OCI-LY1 (cell line): ENCODE measurements at regions not wholly inside any gene's neighbourhood (a gene's known extent, or its start where the extent isn't known, plus 50 kb on each side); places are given as distances from the start of the nearest gene placed in this dataset.

ENCODE experiments used
- H2AFZ ChIP-seq: fragments of 200-600 bp; sonication (generic), shearing (Covaris generic); 2 replicates; pipeline ENCODE4 v1.6.0; 2014; ENCODE audit warnings: antibody characterized with exemption, mild to moderate bottlenecking, low read length
- H3F3A ChIP-seq: fragments of 200-600 bp; sonication (generic), shearing (Covaris generic); 2 replicates; pipeline ENCODE4 v1.6.0; 2014; ENCODE audit warnings: mild to moderate bottlenecking, antibody characterized with exemption, low read length, moderate library complexity; ENCODE audit not compliant: insufficient read depth
- H3K27ac ChIP-seq: fragments of 200-600 bp; sonication (generic); 2 replicates; pipeline ENCODE4 v1.5.1; 2014; ENCODE audit warnings: low read length, mixed run types, mild to moderate bottlenecking, low read depth; ENCODE audit not compliant: poor library complexity, severe bottlenecking
- H3K27me3 ChIP-seq: fragments of 200-600 bp; sonication (generic); 2 replicates; pipeline ENCODE4 v1.6.0; 2014; ENCODE audit warnings: antibody characterized with exemption, mild to moderate bottlenecking, low read length, moderate library complexity; ENCODE audit not compliant: insufficient read depth
- H3K36me3 ChIP-seq: fragments of 200-600 bp; sonication (generic); 2 replicates; pipeline ENCODE4 v1.6.1; 2014; ENCODE audit warnings: mild to moderate bottlenecking, antibody characterized with exemption, low read length, moderate library complexity, mixed read lengths; ENCODE audit not compliant: insufficient read depth
- H3K4me1 ChIP-seq: fragments of 200-600 bp; sonication (generic); 2 replicates; pipeline ENCODE4 v1.5.1; 2014; ENCODE audit warnings: mild to moderate bottlenecking, low read length, moderate library complexity; ENCODE audit not compliant: insufficient read depth, severe bottlenecking
- H3K4me2 ChIP-seq: fragments of 200-600 bp; sonication (generic), shearing (Covaris generic); 2 replicates; pipeline ENCODE4 v1.6.1; 2014; ENCODE audit warnings: low read length
- H3K4me3 ChIP-seq: fragments of 200-600 bp; sonication (generic); 2 replicates; pipeline ENCODE4 v1.5.1; 2014; ENCODE audit warnings: low read length, low read depth, mild to moderate bottlenecking, mixed read lengths; ENCODE audit not compliant: poor library complexity, severe bottlenecking
- H3K79me2 ChIP-seq: fragments of 200-600 bp; shearing (Covaris generic); 2 replicates; pipeline ENCODE4 v1.6.1; 2016; ENCODE audit warnings: mixed run types, low read length, mixed read lengths; ENCODE audit not compliant: insufficient read depth
- H3K9ac ChIP-seq: fragments of 200-600 bp; sonication (generic), shearing (Covaris generic); 2 replicates; pipeline ENCODE4 v1.6.1; 2014; ENCODE audit warnings: mild to moderate bottlenecking, low read length, mixed read lengths
- H3K9me2 ChIP-seq: fragments of 200-600 bp; sonication (generic), shearing (Covaris generic); 2 replicates; pipeline ENCODE4 v1.6.1; 2014; ENCODE audit warnings: low read depth, mild to moderate bottlenecking, low read length, mixed read lengths
- H3K9me3 ChIP-seq: fragments of 200-600 bp; shearing (Covaris generic); 2 replicates; pipeline ENCODE4 v1.6.1; 2014; ENCODE audit warnings: low read length, mixed read lengths
- H4K20me1 ChIP-seq: fragments of 200-600 bp; sonication (generic), shearing (Covaris generic); 2 replicates; pipeline ENCODE4 v1.6.0; 2016; ENCODE audit warnings: mild to moderate bottlenecking, low read length; ENCODE audit not compliant: insufficient read depth
- CTCF ChIP-seq: fragments of 200-600 bp; sonication (generic), shearing (Covaris generic); IDR thresholded peaks from 2 replicates; pipeline ENCODE4 v1.5.1; 2017; ENCODE audit warnings: mild to moderate bottlenecking, antibody characterized with exemption, low read length, moderate library complexity, mixed read lengths
- EZH2 ChIP-seq: fragments of 200-600 bp; sonication (generic), shearing (Covaris generic); IDR thresholded peaks from 2 replicates; pipeline ENCODE4 v1.8.0; 2017; ENCODE audit warnings: borderline replicate concordance, mixed run types, mild to moderate bottlenecking, antibody characterized with exemption, low read length, moderate library complexity, mixed read lengths

GRCh38 chr4:145248502-145248901, 68.1 kb upstream of the OTUD4 start:
- Histone ChIP-seq H3K27me3 (no peaks in the 10 kb centered on the region), H3F3A (no peaks in the 10 kb centered on the region), H3K4me3 (no peak overlapping the region), H4K20me1 (no peaks in the 10 kb centered on the region), H2AFZ (no peak overlapping the region), H3K4me1 (peaks cover 4% of the 10 kb centered on the region), H3K9me2 (no peaks in the 10 kb centered on the region), H3K79me2 (no peaks in the 10 kb centered on the region), H3K9ac (no peak overlapping the region), H3K36me3 (peaks cover 2% of the 10 kb centered on the region; the same call in 1 of the 2 replicates), H3K4me2 (no peak overlapping the region), H3K27ac (no peak overlapping the region), H3K9me3 (0 out of 2 replicates have a peak, but pooled peaks cover 6% of the 10 kb centered on the region)
- TF ChIP-seq EZH2, result no peak
- no peak for TF ChIP-seq CTCF

- peak overlapping the region; percentile 39; the same call in 1 of the 2 replicates for H3K9ac ChIP-seq
- H3F3A ChIP-seq, result no peaks in the 10 kb centered on the region
- no peaks in the 10 kb centered on the region for H4K20me1 ChIP-seq
- H3K27me3 ChIP-seq, result no peaks in the 10 kb centered on the region
- no peak overlapping the region for H3K4me3 ChIP-seq
- no peaks in the 10 kb centered on the region for H3K36me3 ChIP-seq
- no peaks in the 10 kb centered on the region for H3K79me2 ChIP-seq
- no peaks in the 10 kb centered on the region for H3K9me3 ChIP-seq
- TF ChIP-seq EZH2 (no peak), CTCF (peak; percentile 97)
- no peaks in the 10 kb centered on the region for H3K9me2 ChIP-seq
- peaks cover 29% of the 10 kb centered on the region for H3K4me1 ChIP-seq
- H3K4me2 ChIP-seq, result peak overlapping the region; percentile 34; the same call in 1 of the 2 replicates
- H2AFZ ChIP-seq, result peak overlapping the region; percentile 85; the same call in 1 of the 2 replicates
- peak overlapping the region; percentile 27 for H3K27ac ChIP-seq
Measured at GRCh38 chr4:145234091-145234706, 53.8 kb upstream of the OTUD4 start.

- Histone ChIP-seq H4K20me1 (no peaks in the 10 kb centered on the region), H3K27me3 (no peaks in the 10 kb centered on the region), H3K36me3 (no peaks in the 10 kb centered on the region), H3K79me2 (no peaks in the 10 kb centered on the region), H3K9ac (no peak overlapping the region), H3K4me1 (peaks cover 29% of the 10 kb centered on the region), H3K9me2 (no peaks in the 10 kb centered on the region), H2AFZ (no peak overlapping the region), H3F3A (no peaks in the 10 kb centered on the region), H3K4me3 (no peak overlapping the region), H3K4me2 (no peak overlapping the region), H3K27ac (no peak overlapping the region), H3K9me3 (0 out of 2 replicates have a peak, but pooled peaks cover 4% of the 10 kb centered on the region)
- TF ChIP-seq EZH2, result no peak
- no peak for TF ChIP-seq CTCF
Measured at GRCh38 chr4:145231906-145232700, 51.7 kb upstream of the OTUD4 start.
